ENCODE measurements at regions not wholly inside any gene's neighbourhood (a gene's known extent, or its start where the extent isn't known, plus 50 kb on each side); places are given as distances from the start of the nearest gene placed in this dataset.
"Not testable (repeated sequence)": the region's sequence is repeated elsewhere in the genome, so short reads cannot be mapped to it uniquely, and the experiment has no call there.

DNA sequence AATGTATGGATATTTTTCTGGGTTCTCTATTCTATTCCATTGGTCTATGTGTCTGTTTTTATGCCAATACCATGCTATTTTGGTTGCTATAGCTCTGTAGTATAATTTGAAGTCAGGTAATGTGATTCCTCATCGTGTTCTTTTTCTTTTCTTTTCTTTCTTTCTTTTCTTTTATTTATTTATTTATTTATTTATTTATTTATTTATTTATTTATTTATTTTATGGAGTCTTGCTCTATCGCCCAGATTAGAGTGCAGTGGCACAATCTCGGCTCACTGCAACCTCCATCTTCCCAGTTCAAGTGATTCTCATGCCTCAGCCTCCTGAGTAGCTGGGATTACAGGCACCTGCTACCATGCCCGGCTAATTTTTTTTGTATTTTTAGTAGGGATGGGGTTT is 315.2 kb downstream of the SV2B start:
- TF ChIP-seq CTCF, POLR2A (IDR thresholded peaks at IDR 0.05): not testable (repeated sequence)

Measured in testis (tissue), 2 donors.